ENCODE measurements at regions not wholly inside any gene's neighbourhood (a gene's known extent, or its start where the extent isn't known, plus 50 kb on each side); places are given as distances from the start of the nearest gene placed in this dataset.

DNA sequence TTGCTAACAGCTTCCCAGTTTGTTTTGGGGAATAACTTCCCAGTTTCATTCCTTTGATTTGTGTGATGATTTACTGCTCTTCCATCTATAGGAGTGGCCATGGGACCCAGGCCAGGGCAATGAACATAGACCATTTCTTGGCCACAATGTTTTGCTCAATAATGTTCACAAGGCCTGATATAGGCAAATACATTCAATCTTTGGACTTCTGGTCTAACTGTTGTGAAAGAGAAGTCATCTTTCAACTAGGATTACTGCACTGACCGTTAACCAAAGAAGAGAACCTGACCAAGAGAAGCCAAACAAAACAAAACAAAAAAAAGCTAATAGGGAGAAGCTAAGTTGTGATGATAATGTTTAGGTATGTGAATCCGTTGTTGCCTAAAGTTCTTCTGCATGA, 221.8 kb upstream of the SUCLG2 start:
- no peak for DNase-seq (ENCODE audit: low read depth)

DNA sequence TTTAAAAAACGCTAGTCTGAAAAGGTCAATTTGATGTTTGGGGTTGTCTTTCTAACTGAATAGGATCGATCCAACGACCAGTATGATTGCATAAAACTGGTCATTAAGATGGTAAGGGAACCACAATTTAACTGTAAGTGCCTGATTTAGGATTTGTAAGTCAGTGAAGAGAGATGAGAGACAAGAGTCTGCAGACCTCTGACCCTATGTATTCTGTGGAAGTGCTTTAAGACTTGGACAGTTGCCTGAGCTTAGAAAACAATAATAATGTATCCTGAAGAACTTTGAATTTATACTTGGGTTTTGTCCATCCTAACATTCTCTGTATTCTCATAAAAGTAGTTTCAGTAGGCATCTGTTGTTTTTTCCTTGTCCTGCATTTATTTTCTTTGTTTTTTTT, 221.4 kb upstream of the SUCLG2 start:
- no peak for DNase-seq (ENCODE audit: low read depth)

DNA sequence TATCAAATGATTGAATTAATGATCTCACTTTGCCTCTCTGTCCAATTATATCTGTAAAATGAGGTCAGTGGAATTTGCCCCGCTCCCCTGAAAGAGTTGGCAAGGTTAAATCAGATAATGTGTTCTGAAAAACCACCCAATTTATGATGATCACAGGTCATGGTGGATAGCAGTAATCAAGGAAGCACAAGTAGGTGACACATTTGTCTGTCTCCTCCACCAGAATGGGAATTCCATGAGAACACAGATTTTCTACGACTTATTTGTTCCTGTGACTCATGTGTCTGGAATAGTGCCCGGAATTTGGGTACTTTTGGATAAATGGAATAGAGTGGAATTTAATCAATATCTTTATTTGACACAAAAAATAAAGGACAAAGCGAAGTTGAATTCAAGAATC, 220.9 kb upstream of the SUCLG2 start:
- DNase-seq (ENCODE audit: low read depth), result no peak

DNA sequence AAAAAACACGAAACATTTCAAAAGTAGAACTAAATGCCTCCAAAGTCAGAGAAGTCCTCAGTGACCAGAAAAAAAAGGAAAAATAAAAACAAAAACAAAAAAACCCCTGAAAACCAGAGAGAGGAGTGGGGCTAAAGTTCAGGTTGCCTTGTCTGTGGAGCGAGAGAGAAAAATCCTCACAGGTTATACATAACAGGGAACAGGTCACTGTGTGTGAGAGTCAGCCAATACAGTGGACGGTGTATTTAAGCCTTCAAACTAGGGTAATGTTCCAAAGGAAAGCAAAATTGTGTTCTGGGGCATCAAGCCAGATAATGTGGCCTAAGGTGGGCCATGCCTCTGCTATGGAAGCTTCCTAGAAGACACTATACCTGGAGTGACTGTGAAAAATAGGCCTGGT, 216.1 kb upstream of the SUCLG2 start:
- DNase-seq (ENCODE audit: low read depth), result no peak

DNA sequence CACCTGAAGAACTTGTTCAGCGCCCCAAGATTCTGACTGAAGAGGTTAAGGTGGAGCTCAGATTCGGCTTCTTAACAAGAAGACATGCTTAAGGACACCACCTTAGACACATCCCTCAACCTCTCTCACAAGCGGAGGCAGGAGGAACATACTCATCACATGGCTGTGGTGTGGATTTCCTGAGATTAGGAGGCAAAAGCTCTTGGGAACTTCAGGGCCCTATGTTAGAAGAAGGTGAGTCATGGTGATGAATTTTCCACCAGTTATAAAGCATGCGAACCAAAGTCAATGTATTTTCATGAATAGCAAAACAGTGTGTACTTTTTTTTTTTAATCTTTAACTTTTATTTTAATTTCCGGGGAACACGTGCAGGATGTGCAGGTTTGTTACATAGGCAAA, 212.2 kb upstream of the SUCLG2 start:
- DNase-seq (ENCODE audit: low read depth), result no peak

DNA sequence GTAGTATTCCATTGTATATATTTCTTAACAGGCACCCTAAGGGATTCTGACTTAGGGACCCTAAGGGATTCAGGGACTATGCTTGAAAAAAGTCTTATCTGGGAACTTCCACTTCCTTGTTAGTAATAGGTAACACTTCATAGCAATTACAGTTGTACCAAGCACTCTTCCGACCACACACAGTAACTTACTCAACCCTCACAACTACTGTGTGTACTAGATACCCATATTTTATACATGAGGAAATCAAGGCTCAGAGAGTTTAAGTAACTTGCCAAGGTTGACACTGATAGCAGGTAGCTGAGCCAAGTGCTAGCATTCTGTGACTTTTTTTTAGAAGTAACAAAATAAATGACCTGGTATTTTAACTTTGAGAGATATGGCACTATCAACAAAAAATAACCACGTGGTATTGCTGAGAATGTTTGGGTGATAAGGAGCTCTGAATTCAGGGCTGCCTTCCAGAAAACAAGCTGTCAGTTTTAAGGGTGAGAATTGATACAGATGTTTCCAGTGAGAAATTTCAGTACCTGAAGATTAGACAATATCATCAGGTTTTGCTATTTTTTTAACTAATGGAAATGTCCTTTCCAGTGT, 210.3 kb upstream of the SUCLG2 start:
- no peak for DNase-seq (ENCODE audit: low read depth)

DNA sequence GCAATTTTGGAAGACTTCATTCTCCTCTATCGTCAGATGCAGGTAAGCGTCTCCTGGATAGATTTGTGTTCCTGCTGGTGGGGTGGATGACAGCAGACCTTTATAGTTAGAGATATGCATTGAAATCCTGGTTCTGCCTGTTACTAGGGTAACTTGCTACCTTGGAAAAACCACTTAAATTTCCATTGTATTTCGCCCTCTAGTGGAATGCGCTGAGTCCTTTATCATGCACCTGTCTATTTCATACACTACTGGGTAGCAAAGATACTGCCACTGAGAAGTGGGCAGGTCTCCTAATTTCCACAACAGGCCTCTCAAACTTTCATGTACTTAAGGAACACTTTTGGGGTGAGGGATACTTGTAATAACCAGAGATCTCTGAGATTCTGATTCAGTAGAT, 209.5 kb upstream of the SUCLG2 start:
- no peak for DNase-seq (ENCODE audit: low read depth)

DNA sequence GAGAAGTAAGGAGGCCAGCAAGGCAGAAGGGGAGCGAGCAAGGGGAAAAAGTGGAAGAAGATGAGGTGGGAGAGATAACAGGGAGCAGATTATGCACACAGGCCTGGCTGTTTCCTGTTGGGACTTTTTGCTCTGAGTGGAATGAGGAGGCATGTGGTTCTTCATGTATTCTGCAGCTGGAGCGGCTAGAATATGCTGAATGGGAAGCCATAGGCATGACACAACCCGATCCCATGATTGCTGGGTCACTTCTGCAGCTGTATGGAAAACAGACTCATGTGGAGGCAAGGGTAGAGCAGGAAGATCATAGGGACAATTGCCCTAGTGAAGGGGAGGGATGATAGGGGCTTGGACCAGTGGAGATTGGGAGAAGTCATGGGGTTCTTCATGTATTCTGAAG, 206.0 kb upstream of the SUCLG2 start:
- DNase-seq (ENCODE audit: low read depth), result no peak

DNA sequence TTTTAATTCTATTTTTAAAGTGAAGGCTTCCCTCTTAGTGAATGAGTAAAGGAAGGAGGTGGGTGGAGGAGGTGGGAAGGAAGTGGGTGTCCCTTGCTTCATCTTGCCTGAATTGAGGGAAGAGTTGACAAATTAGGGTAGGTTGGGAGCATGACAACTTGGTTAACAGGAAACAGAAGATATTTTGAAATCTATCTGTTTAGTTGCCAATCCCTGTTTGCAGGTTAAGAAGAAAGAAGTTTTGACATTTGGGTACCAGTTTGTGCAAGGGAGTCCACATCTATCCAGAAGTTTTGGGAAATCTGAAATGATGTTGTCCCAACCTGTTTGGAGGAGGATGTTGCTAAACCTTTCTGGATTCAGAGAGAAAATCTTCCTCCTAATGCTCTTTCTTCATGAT, 204.1 kb upstream of the SUCLG2 start:
- no peak for DNase-seq (ENCODE audit: low read depth)

DNA sequence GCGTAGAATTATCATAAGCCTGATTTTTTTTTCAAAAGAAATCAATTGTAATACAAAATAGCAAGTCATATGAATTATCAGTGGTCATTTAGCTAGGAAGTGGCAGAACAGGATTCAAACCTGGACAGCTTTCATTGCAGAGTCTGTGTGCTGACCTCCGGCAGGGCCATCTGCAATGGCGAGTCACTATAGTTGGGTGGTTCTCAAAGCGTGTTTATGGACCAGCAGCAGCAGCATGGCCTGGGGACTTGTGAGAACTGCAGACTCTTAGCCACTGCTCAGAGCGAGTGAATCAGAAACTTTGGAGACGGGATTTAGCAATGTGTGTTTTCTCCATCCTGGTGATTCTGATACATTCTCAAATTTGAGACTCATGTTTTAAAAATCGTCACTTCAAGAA, 202.3 kb upstream of the SUCLG2 start:
- no peak for DNase-seq (ENCODE audit: low read depth)

DNA sequence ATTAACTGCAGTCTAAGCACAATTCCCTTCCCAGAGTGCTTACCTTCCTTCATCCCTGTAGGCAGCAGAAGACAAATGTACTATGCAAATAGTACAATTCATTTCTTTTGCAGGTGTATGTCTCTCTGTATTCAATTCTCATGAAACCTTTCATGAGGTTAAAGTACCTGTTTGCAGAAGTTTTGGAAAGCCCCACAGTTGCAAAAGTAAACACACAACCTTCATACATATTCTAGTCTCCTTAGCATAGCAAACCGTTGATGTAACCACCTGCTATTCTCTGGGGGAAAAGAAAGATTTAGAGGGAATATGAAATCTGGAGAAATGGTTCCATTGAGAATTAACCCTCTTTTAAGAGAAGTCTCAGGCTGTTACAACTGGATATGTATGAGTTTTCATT, 200.3 kb upstream of the SUCLG2 start:
- no peak for DNase-seq (ENCODE audit: low read depth)

DNA sequence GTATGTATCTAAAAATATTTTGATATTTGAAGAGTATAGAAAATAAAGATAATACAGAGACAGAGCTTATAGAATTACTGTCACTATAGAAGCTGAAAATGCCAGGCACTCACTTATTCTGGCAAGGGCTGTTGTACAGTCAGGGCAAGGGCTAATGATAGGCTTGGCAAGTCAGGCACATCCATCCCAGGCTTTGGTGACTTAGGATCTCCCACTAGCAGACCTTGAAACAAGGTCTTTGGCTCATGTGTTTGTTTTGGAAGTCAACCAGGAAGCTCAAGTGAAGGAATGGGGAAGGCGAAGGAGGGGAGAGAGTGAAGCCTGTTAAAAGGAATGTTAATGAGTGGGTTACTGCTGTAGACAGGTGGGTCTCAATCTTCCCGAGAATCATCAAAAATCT, 199.1 kb upstream of the SUCLG2 start:
- no peak for DNase-seq (ENCODE audit: low read depth)

DNA sequence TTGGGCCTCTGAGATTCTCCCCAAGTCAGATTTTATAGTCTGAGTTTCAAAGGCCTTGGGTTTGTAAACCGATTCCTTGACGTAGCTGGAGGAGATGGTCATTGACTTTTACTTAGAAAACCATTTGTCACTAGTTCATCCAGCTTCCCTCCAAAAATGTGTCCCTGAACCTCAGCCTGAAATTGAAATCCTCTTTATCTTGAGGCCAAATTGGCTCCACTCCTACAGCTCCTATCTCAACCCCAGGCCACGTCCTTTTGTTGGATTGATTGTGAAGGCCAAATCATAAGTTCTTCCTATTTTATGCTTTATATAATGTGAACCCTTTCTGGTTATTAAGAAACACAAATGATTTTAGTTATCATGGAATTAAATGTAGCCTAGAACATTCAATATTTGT, 193.9 kb upstream of the SUCLG2 start:
- DNase-seq (ENCODE audit: low read depth), result no peak

DNA sequence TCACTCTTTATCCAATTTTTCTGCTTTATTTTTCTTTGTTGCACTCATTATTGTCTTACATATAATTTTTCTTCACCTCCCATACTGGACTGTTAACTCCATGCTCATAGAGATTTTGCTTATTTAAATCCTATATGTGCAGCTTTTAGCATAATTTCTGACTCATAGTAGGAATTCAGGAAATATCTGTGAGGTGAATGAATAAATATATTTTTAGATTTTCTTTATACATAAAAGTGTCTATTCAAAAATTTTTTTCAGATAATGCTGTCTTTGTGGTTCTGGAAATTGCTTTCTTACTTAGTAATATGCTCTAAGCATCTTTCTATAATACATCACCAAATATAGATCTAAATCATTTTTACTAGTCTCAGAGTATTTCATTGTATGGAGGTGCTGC, 191.8 kb upstream of the SUCLG2 start:
- no peak for DNase-seq (ENCODE audit: low read depth)

DNA sequence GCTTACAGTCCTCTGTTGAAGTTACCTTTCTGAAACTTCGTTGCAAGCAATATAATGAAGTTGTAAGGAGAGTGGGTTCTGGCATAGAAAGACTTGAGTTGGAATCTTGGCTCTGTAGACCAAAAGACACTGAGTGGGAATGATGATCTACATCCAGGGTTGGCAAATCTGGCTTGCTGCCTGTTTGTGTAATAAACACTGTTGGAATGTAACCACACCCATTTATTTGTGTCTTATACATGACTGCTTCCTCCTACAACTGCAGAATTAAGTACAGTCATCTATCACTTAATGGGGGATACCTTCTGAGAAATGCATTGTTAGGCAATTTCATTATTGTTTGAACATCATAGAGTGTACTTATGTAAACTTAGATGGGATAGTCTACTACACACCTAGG, 178.4 kb upstream of the SUCLG2 start:
- no peak for DNase-seq (ENCODE audit: low read depth)

DNA sequence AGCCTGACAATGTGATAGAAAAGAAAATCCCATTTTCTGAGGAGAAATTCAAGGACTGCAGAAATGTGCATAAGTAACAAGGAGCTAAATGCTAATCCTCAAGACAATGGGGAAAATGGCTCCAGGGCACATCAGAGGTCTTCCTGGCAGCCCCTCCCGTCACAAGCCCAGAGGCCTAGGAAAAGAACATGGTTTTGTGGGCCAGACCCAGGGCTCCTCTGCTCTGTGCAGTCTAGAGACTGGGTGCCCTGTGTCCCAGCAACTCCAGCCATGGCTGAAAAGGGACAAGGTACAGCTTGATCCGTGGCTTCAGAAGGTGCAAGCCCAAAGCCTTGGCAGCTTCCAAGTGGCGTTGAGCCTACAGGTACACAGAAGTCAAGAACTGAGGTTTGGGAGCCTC, 176.8 kb upstream of the SUCLG2 start:
- DNase-seq (ENCODE audit: low read depth), result no peak

DNA sequence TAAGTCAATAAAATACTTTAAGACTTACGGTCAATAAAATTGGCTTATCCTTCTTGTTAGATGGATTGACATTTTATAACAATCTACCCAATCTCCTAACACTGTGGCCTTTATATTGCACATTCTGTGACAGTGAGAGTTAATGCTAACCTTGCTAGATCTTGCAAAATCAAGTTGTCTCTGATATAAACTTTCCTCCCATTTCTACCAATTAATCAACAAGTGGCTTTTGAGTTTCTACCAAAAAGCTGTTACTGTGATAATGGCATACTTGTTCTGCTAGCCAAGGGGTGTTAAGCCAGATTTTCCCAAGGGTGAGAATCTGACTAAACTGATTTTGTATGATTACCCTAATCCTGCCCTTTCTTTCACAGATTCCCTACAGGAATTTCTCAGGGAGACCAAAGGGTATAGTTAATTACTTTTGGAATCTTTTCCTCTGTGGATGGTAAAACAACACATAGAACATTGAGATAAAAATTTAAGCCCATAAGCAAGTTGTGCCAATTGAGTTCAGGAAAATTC, 174.1 kb upstream of the SUCLG2 start:
- no peak for DNase-seq (ENCODE audit: low read depth)

DNA sequence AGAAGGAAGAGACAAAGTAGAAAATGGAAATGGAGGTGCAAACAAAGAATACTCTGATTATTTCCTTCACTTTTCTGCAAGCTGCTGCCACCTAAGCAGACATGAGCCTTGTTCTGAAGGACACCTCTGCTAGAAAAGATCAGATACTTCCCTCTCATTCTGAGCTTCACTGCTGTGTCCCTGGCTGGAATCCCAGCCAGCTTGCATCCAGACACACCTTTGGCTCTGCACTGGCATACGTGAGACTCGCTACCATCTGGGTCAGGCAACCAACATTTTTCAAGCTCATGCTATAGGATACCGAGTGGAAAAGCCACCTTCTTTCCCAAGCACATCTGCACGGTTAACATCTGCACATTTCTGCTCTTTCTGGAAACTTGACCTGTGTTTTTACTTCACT, 166.7 kb upstream of the SUCLG2 start:
- DNase-seq (ENCODE audit: low read depth), result no peak

DNA sequence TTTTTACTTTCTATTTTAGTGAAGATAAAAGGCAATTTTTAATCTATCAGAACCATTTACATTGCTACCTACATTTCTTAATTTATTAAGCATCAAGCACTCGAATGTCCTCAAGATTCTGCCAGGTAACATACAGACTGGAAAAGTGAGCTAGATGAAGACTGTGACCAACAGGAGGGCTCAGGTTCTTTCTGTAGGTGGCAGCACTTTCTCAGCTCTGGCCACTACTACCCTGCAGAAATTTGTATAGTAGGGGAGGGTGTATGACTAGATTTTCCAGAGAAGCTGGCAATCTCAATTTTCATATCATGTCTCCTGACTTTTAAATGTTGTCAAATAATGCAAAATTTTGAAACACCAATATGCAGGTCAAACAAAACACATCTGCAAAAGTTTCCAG, 165.0 kb upstream of the SUCLG2 start:
- DNase-seq (ENCODE audit: low read depth), result no peak

DNA sequence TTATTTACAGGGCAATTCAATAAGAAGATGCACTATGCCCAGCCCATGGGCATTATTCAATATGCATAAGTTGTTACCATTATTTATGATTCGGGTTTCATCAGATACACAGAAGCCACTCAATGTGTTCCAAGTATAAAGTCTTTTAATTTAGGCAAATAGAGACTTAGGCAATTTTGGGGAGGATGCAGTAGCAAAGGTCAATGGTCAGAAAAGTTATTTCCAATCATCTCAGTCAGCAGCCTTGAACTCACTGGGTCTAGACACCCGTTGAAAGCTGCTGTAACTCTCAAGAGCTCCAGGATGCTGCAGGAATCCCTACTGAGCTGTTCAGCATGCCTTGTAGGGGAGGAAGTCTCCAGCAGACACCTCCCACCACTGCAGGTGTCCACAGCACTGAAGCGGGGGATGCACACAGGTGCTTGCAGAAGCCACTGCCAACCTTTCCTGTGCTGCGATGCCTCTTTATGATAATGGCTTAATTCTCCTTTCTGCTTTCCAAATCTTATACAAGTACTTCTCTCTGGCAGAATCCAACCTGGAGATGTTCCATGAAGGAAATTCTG, 155.0 kb upstream of the SUCLG2 start:
- DNase-seq (ENCODE audit: low read depth), result no peak

DNA sequence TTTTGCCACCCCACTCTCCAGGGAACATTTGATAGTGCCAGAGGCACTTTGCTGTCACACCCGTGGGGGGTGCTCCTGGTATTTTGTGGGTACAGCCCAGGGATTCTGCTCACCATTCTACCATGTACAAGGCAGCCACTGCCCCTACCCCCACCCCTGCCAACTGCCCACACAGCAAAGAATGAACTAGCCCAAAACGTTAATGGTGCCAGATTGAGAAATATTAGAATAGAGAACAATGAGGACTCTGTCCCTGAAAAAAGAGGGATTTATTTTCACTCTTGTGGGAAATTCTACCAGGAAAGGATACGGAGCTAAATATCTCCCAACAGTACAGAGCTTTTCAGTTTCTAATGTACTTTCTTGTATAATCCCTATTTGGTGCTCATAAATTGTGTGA, 154.5 kb upstream of the SUCLG2 start:
- DNase-seq (ENCODE audit: low read depth), result no peak

DNA sequence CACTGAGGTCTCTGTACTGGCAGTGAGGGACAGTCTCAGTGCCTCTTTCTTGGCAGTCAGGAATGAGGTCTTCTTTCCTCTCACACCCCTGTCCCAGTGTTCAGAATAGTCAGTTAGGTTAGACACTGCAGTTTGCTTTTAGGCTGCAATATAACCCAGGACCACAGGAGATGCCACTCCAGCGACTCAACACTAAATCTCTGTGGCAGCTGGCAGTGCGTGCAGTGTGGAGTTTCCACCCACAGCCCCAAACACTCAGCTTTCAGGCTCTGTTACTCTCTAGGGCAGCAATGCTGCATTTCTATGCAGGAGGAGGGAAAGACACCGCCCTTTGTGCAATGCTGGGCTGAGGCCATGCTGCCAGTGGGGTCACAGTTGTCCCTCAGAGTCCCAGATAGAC, 150.2 kb upstream of the SUCLG2 start:
- no peak for DNase-seq (ENCODE audit: low read depth)

DNA sequence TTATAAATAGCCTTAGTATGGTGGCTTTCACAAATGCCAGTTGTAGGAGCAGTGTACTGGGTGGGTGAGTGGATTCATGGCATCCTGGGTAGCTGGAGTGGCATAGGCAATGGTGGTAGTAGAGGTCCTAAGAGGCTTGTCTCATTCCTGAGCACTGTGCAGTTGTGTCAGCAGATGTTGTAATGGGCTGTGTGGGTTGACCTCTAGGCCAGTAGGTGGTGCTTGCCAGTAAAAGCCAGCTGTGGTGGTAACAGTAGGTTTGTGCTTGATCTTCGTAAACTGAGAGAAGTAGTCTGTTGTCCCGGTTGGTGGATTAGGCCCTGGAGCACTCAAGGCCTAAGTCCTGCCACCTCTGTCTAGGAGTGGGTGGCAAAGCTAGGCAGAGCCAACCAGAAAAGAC, 149.7 kb upstream of the SUCLG2 start:
- DNase-seq (ENCODE audit: low read depth), result no peak

DNA sequence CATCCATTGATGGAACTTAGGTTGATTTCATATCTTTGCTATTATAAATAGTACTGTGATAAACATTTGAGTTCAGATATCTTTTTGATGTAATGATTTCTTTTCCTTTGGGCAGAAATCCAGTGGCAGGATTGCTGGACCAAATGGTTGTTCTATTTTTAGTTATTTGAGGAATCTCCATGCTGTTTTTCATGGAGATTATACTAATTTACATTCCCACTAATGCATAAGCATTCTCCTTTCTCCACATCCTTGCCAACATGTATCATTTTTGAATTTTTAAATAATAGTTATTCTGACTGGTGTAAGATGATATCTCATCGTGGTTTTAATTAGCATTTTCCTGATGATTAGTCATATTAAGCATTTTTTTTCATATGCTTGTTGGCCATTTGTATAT, 144.0 kb upstream of the SUCLG2 start:
- no peak for DNase-seq (ENCODE audit: low read depth)
